Prostate gland (tissue), 1 donor: ENCODE measurements at regions not wholly inside any gene's neighbourhood (a gene's known extent, or its start where the extent isn't known, plus 50 kb on each side); places are given as distances from the start of the nearest gene placed in this dataset.
"Not testable (repeated sequence)": the region's sequence is repeated elsewhere in the genome, so short reads cannot be mapped to it uniquely, and the experiment has no call there.

Source experiments
- POLR2A ChIP-seq: fragments of 450-650 bp; IDR thresholded peaks from one replicate; pipeline ENCODE4 v1.6.1; 2016; ENCODE audit warnings: antibody characterized with exemption, mild to moderate bottlenecking
- POLR2AphosphoS5 ChIP-seq: sonication (generic); formaldehyde crosslinking; IDR thresholded peaks from one replicate; pipeline ENCODE4 v1.6.1; 2017; ENCODE audit warnings: antibody characterized with exemption

GRCh38 chr20:48498939-48499338 is 328.9 kb downstream of the PREX1 start:
- TF ChIP-seq POLR2AphosphoS5, POLR2A: not testable (repeated sequence)
